HEK293 (cell line): ENCODE measurements at regions not wholly inside any gene's neighbourhood (a gene's known extent, or its start where the extent isn't known, plus 50 kb on each side); places are given as distances from the start of the nearest gene placed in this dataset.

ENCODE experiments used
- ZFP41 ChIP-seq: fragments of 450-650 bp; formaldehyde crosslinking; IDR thresholded peaks from 2 replicates; pipeline ENCODE4 v1.5.1; 2016; ENCODE audit warnings: missing biosample characterization, missing genetic modification characterization, borderline replicate concordance
- ZNF132 ChIP-seq: fragments of 450-650 bp; formaldehyde crosslinking; IDR thresholded peaks from 2 replicates; pipeline ENCODE4 v1.5.1; 2017; ENCODE audit warnings: missing biosample characterization, missing genetic modification characterization, borderline replicate concordance
- ZNF2 ChIP-seq: fragments of 450-650 bp; formaldehyde crosslinking; IDR thresholded peaks from 2 replicates; pipeline ENCODE4 v1.5.1; 2016; ENCODE audit warnings: missing biosample characterization, missing genetic modification characterization
- ZNF274 ChIP-seq, 2 experiments: fragments of 200-500 bp in 1 of 2; fragments of 450-650 bp in 1 of 2; sonication (Bioruptor generic) in 1 of 2; formaldehyde crosslinking in 1 of 2; IDR thresholded peaks; 2 replicates each; pipeline versions ENCODE4 v1.5.1 to v1.6.1; 2014 to 2016; ENCODE audit warnings: borderline replicate concordance in 1 of 2, inconsistent platforms in 1 of 2, low read length in 1 of 2, missing biosample characterization in 1 of 2, missing genetic modification characterization in 1 of 2
- ZNF404 ChIP-seq: fragments of 450-650 bp; formaldehyde crosslinking; IDR thresholded peaks from 2 replicates; pipeline ENCODE4 v1.5.1; 2017; ENCODE audit warnings: missing biosample characterization, missing genetic modification characterization
- ZSCAN30 ChIP-seq: fragments of 450-650 bp; IDR thresholded peaks from 2 replicates; pipeline ENCODE4 v1.5.1; 2018; ENCODE audit warnings: missing biosample characterization, mild to moderate bottlenecking, missing genetic modification characterization, moderate library complexity
- TF ChIP-seq, protein P1 (sequence below): fragments of 450-650 bp; formaldehyde crosslinking; IDR thresholded peaks from 2 replicates; pipeline ENCODE4 v1.5.1; 2016; ENCODE audit warnings: missing biosample characterization, missing genetic modification characterization
- TF ChIP-seq, protein P2 (sequence below): IDR thresholded peaks from 2 replicates; pipeline ENCODE4 v1.6.1; 2011; ENCODE audit warnings: mild to moderate bottlenecking, low read depth, low read length, borderline replicate concordance
- TF ChIP-seq, protein P3 (sequence below): fragments of 450-650 bp; formaldehyde crosslinking; IDR thresholded peaks from 2 replicates; pipeline ENCODE4 v1.5.1; 2016; ENCODE audit warnings: missing biosample characterization, missing genetic modification characterization
- TF ChIP-seq, protein P4 (sequence below): fragments of 450-650 bp; formaldehyde crosslinking; conservative IDR thresholded peaks from 2 replicates; pipeline ENCODE4 v1.5.1; 2016; ENCODE audit warnings: low read depth, missing biosample characterization, missing genetic modification characterization
- TF ChIP-seq, protein P5 (sequence below): sonication (generic); formaldehyde crosslinking; IDR thresholded peaks from 2 replicates; pipeline ENCODE4 v1.8.1; 2022; ENCODE audit warnings: mild to moderate bottlenecking, moderate library complexity, missing genetic modification reagents

DNA sequence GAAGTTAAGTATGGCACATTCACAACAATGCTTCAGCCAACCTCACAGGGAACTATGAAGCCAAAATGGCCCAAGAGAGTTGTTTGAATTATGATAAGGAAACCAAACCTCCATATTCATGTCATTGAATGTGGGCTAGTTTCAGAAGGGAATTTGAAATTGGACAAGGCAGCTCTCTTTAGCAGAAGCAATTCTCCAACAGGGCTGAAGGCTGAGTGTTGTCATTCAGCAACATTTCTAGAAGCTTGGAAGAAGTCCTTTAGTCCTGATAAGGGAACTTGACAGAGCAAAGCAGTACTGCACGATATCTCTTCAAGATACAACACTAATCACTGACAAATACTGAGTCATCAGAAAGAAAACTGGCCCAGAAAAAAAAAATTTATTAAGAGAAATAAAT, 115.4 kb downstream of the SLC25A46 start:
- TF ChIP-seq, protein P1, sequence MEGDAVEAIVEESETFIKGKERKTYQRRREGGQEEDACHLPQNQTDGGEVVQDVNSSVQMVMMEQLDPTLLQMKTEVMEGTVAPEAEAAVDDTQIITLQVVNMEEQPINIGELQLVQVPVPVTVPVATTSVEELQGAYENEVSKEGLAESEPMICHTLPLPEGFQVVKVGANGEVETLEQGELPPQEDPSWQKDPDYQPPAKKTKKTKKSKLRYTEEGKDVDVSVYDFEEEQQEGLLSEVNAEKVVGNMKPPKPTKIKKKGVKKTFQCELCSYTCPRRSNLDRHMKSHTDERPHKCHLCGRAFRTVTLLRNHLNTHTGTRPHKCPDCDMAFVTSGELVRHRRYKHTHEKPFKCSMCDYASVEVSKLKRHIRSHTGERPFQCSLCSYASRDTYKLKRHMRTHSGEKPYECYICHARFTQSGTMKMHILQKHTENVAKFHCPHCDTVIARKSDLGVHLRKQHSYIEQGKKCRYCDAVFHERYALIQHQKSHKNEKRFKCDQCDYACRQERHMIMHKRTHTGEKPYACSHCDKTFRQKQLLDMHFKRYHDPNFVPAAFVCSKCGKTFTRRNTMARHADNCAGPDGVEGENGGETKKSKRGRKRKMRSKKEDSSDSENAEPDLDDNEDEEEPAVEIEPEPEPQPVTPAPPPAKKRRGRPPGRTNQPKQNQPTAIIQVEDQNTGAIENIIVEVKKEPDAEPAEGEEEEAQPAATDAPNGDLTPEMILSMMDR (tag by site-specific recombination): no peak
- TF ChIP-seq ZSCAN30 (tag by site-specific recombination): no peak
- TF ChIP-seq, protein P2, sequence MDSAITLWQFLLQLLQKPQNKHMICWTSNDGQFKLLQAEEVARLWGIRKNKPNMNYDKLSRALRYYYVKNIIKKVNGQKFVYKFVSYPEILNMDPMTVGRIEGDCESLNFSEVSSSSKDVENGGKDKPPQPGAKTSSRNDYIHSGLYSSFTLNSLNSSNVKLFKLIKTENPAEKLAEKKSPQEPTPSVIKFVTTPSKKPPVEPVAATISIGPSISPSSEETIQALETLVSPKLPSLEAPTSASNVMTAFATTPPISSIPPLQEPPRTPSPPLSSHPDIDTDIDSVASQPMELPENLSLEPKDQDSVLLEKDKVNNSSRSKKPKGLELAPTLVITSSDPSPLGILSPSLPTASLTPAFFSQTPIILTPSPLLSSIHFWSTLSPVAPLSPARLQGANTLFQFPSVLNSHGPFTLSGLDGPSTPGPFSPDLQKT: no peak
- TF ChIP-seq, protein P3, sequence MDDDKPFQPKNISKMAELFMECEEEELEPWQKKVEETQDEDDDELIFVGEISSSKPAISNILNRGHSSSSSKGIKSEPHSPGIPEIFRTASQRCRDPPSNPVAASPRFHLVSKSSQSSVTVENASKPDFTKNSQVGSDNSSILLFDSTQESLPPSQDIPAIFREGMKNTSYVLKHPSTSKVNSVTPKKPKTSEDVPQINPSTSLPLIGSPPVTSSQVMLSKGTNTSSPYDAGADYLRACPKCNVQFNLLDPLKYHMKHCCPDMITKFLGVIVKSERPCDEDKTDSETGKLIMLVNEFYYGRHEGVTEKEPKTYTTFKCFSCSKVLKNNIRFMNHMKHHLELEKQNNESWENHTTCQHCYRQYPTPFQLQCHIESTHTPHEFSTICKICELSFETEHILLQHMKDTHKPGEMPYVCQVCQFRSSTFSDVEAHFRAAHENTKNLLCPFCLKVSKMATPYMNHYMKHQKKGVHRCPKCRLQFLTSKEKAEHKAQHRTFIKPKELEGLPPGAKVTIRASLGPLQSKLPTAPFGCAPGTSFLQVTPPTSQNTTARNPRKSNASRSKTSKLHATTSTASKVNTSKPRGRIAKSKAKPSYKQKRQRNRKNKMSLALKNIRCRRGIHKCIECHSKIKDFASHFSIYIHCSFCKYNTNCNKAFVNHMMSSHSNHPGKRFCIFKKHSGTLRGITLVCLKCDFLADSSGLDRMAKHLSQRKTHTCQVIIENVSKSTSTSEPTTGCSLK (tag by site-specific recombination): no peak
- TF ChIP-seq, protein P4, sequence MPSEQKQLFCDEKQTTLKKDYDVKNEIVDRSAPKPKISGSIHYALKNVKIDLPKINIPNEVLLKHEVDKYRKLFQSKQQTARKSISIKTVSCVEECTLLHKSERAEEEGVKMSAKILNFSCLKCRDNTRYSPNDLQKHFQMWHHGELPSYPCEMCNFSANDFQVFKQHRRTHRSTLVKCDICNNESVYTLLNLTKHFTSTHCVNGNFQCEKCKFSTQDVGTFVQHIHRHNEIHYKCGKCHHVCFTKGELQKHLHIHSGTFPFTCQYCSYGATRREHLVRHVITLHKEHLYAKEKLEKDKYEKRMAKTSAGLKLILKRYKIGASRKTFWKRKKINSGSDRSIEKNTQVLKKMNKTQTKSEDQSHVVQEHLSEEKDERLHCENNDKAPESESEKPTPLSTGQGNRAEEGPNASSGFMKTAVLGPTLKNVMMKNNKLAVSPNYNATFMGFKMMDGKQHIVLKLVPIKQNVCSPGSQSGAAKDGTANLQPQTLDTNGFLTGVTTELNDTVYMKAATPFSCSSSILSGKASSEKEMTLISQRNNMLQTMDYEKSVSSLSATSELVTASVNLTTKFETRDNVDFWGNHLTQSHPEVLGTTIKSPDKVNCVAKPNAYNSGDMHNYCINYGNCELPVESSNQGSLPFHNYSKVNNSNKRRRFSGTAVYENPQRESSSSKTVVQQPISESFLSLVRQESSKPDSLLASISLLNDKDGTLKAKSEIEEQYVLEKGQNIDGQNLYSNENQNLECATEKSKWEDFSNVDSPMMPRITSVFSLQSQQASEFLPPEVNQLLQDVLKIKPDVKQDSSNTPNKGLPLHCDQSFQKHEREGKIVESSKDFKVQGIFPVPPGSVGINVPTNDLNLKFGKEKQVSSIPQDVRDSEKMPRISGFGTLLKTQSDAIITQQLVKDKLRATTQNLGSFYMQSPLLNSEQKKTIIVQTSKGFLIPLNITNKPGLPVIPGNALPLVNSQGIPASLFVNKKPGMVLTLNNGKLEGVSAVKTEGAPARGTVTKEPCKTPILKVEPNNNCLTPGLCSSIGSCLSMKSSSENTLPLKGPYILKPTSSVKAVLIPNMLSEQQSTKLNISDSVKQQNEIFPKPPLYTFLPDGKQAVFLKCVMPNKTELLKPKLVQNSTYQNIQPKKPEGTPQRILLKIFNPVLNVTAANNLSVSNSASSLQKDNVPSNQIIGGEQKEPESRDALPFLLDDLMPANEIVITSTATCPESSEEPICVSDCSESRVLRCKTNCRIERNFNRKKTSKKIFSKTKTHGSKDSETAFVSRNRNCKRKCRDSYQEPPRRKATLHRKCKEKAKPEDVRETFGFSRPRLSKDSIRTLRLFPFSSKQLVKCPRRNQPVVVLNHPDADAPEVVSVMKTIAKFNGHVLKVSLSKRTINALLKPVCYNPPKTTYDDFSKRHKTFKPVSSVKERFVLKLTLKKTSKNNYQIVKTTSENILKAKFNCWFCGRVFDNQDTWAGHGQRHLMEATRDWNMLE (tag by site-specific recombination): no peak
- TF ChIP-seq ZNF404 (tag by site-specific recombination): no peak
- TF ChIP-seq ZNF274 (IDR thresholded peaks at IDR 0.05; ENCODE audit: low read length): no peak
- no peak for TF ChIP-seq ZNF274 (tag by site-specific recombination; IDR thresholded peaks at IDR 0.05; ENCODE audit: borderline replicate concordance)
- no peak for TF ChIP-seq ZFP41
- TF ChIP-seq ZNF2: no peak
- TF ChIP-seq ZNF132 (tag by site-specific recombination): no peak
- TF ChIP-seq, protein P5, sequence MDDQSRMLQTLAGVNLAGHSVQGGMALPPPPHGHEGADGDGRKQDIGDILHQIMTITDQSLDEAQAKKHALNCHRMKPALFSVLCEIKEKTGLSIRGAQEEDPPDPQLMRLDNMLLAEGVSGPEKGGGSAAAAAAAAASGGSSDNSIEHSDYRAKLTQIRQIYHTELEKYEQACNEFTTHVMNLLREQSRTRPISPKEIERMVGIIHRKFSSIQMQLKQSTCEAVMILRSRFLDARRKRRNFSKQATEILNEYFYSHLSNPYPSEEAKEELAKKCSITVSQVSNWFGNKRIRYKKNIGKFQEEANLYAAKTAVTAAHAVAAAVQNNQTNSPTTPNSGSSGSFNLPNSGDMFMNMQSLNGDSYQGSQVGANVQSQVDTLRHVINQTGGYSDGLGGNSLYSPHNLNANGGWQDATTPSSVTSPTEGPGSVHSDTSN (CRISPR knock-in tag): no peak
